Gastroesophageal sphincter (tissue), 3 donors: ENCODE measurements at regions not wholly inside any gene's neighbourhood (a gene's known extent, or its start where the extent isn't known, plus 50 kb on each side); places are given as distances from the start of the nearest gene placed in this dataset.

Experiments
- CTCF ChIP-seq, 4 experiments: fragments of 200-600 bp in 2 of 4; fragments of 450-650 bp in 2 of 4; sonication (generic) in 1 of 4; IDR thresholded peaks; one replicate each; pipeline ENCODE4 v1.5.1; 2017 to 2019; ENCODE audit warnings: antibody characterized with exemption in 4 of 4, mild to moderate bottlenecking in 2 of 4, moderate library complexity in 2 of 4
- EP300 ChIP-seq: sonication (generic); formaldehyde crosslinking; IDR thresholded peaks from one replicate; pipeline ENCODE4 v1.6.1; 2017; ENCODE audit warnings: antibody characterized with exemption, mild to moderate bottlenecking
- POLR2A ChIP-seq, 2 donors: fragments of 450-650 bp; IDR thresholded peaks; one replicate each; pipeline ENCODE4 v1.6.1; 2017; ENCODE audit warnings: antibody characterized with exemption in 2 of 2, mild to moderate bottlenecking in 2 of 2, moderate library complexity in 1 of 2
- POLR2AphosphoS5 ChIP-seq: sonication (generic); formaldehyde crosslinking; IDR thresholded peaks from one replicate; pipeline ENCODE4 v1.6.1; 2017; ENCODE audit warnings: antibody characterized with exemption

- TF ChIP-seq CTCF (IDR thresholded peaks at IDR 0.05), result no peak
- TF ChIP-seq POLR2A (IDR thresholded peaks at IDR 0.05), result no peak
- no peak for TF ChIP-seq EP300
- TF ChIP-seq POLR2AphosphoS5, result no peak
Observed at GRCh38 chr5:8060953-8061429, 192.0 kb downstream of the MTRR start.
